ENCODE measurements at regions not wholly inside any gene's neighbourhood (a gene's known extent, or its start where the extent isn't known, plus 50 kb on each side); places are given as distances from the start of the nearest gene placed in this dataset.

- Histone ChIP-seq H3K4me1 (no peaks in the 10 kb centered on the region), H3K9me3 (no peaks in the 10 kb centered on the region), H3K36me3 (no peaks in the 10 kb centered on the region), H3K27me3 (no peaks in the 10 kb centered on the region), H3K4me3 (no peak overlapping the region), H3K27ac (no peak overlapping the region)
- TF ChIP-seq POLR2A (IDR thresholded peaks at IDR 0.05) (no peak), POLR2AphosphoS5 (IDR thresholded peaks at IDR 0.05) (no peak), EP300 (IDR thresholded peaks at IDR 0.05) (no peak), CTCF (IDR thresholded peaks at IDR 0.05) (no peak)
- DNase-seq (no peak), ATAC-seq (ENCODE audit: low FRiP score in 2 of 2) (no peak)
- WGBS, 2 donors, result 88 to 100% methylated on average over 1 of the region's 1 CpG
Observed at GRCh38 chr6:37766717-37767116, 52.8 kb upstream of the ZFAND3 start.

- 76 to 87% methylated on average over 7 of the region's 7 CpGs for WGBS, 2 donors
- Histone ChIP-seq H3K4me3 (no peak overlapping the region), H3K36me3 (no peaks in the 10 kb centered on the region), H3K9me3 (no peaks in the 10 kb centered on the region), H3K27ac (no peak overlapping the region), H3K27me3 (no peaks in the 10 kb centered on the region), H3K4me1 (no peaks in the 10 kb centered on the region)
- DNase-seq (no peak), ATAC-seq (ENCODE audit: low FRiP score in 2 of 2) (no peak)
- no peak for TF ChIP-seq POLR2A (IDR thresholded peaks at IDR 0.05)
- TF ChIP-seq CTCF (IDR thresholded peaks at IDR 0.05), result no peak
- TF ChIP-seq POLR2AphosphoS5 (IDR thresholded peaks at IDR 0.05), result no peak
- TF ChIP-seq EP300 (IDR thresholded peaks at IDR 0.05), result no peak
Observed at GRCh38 chr6:37765182-37765775, 54.2 kb upstream of the ZFAND3 start.

- no peak for ATAC-seq (ENCODE audit: low FRiP score in 2 of 2)
- TF ChIP-seq CTCF (IDR thresholded peaks at IDR 0.05) (no peak), POLR2AphosphoS5 (IDR thresholded peaks at IDR 0.05) (no peak), EP300 (IDR thresholded peaks at IDR 0.05) (no peak), POLR2A (IDR thresholded peaks at IDR 0.05) (no peak)
- Histone ChIP-seq H3K27me3 (no peaks in the 10 kb centered on the region), H3K9me3 (no peaks in the 10 kb centered on the region), H3K36me3 (no peaks in the 10 kb centered on the region), H3K4me3 (no peak overlapping the region), H3K4me1 (no peaks in the 10 kb centered on the region), H3K27ac (no peak overlapping the region)
- no peak for DNase-seq
- WGBS, 2 donors, result 67 to 74% methylated on average over 2 of the region's 2 CpGs
Observed at GRCh38 chr6:37763413-37763812, 56.1 kb upstream of the ZFAND3 start.

- ATAC-seq (ENCODE audit: low FRiP score in 2 of 2) (no peak), DNase-seq (no peak)
- no peaks in the 10 kb centered on the region for H3K4me1 ChIP-seq
- no peak overlapping the region for H3K27ac ChIP-seq
- H3K9me3 ChIP-seq, result no peaks in the 10 kb centered on the region
- no peaks in the 10 kb centered on the region for H3K27me3 ChIP-seq
- H3K36me3 ChIP-seq, result no peaks in the 10 kb centered on the region
- no peak overlapping the region for H3K4me3 ChIP-seq
- WGBS, 2 donors, result 63 to 100% methylated on average over 1 to 4 of the region's 4 CpGs
- TF ChIP-seq CTCF (IDR thresholded peaks at IDR 0.05) (no peak), POLR2A (IDR thresholded peaks at IDR 0.05) (no peak), POLR2AphosphoS5 (IDR thresholded peaks at IDR 0.05) (no peak), EP300 (IDR thresholded peaks at IDR 0.05) (no peak)
Observed at GRCh38 chr6:37762806-37763205, 56.7 kb upstream of the ZFAND3 start.

- H3K27ac ChIP-seq, result no peak overlapping the region
- H3K9me3 ChIP-seq, result no peaks in the 10 kb centered on the region
Observed at GRCh38 chr6:37761554-37762271, 57.8 kb upstream of the ZFAND3 start.

More at GRCh38 chr6:37761554-37762271, 57.8 kb upstream of the ZFAND3 start:
- ATAC-seq (ENCODE audit: low FRiP score in 2 of 2), result no peak
- Histone ChIP-seq H3K4me3 (no peak overlapping the region), H3K4me1 (no peaks in the 10 kb centered on the region), H3K36me3 (no peaks in the 10 kb centered on the region), H3K27me3 (no peaks in the 10 kb centered on the region)
- WGBS, 2 donors, result 77 to 86% methylated on average over 11 of the region's 11 CpGs
- TF ChIP-seq EP300 (IDR thresholded peaks at IDR 0.05), result no peak
- TF ChIP-seq CTCF (IDR thresholded peaks at IDR 0.05), result no peak
- TF ChIP-seq POLR2A (IDR thresholded peaks at IDR 0.05), result no peak
- no peak for TF ChIP-seq POLR2AphosphoS5 (IDR thresholded peaks at IDR 0.05)
- DNase-seq, result peak in 1 of 2 donors; percentile 25
